ENCODE measurements at regions not wholly inside any gene's neighbourhood (a gene's known extent, or its start where the extent isn't known, plus 50 kb on each side); places are given as distances from the start of the nearest gene placed in this dataset.
"Not testable (repeated sequence)": the region's sequence is repeated elsewhere in the genome, so short reads cannot be mapped to it uniquely, and the experiment has no call there.

DNA sequence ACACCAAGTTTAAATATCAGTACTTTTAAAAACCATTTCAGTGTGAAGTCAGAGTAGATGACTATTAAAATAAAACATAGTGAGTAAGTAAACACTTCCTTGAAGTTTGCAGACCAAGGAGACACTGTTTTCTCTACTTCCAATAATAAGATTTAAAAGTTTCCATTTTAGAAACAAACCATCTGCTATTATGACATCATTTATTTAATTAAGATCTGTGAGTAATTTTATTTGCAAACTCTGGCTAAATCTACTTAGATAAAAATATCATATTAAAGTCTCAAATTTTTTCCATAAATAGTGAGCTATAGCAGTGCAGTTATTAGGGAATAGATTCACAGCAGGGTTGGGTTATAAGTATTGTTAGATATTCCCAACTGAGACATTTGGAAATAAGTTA is 1267.0 kb upstream of the FLRT2 start:
- DNase-seq (ENCODE audit: extremely low read depth, low read depth, low spot score), result no peak

DNA sequence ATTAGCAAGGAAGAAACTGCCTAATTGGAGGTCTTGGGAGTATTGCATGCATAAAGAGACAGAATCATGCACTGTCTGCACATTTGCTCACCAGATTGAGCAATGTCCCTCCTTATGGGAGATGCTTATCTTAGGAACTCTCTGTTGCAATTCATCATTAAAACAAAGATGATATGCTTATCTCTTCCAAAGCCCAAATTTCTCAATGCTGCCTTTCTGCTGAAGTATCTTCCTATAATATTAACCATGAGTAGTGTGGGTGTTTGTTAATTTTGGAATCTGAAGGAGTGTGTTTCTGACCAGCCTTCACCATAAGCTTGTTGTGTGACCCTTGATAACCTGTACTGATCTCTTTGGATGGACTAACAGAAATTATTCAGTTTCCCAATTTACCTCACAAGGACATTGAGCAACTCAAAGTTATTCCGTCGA is 1257.6 kb upstream of the FLRT2 start:
- no peak for DNase-seq (ENCODE audit: extremely low read depth, low read depth, low spot score)

DNA sequence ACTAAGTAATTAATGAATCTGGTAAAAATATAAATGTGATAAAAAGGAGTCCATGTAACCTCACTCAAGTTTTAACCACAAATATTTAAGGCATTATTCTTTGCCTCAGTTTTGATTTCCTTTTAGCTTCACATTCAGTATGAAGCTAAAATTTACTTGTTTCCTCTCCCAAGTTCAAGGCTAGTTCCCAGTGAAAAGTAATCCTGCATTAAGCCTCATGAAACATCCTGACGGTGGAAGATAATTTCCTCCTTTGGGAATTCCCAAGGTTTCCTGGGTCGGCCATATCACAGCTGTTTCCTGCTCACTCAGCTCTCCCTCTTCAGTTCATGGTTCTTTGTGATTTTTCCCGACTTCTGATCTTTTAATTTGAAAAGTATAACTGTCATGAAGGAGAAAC is 1256.8 kb upstream of the FLRT2 start:
- DNase-seq (ENCODE audit: extremely low read depth, low read depth, low spot score), result no peak

DNA sequence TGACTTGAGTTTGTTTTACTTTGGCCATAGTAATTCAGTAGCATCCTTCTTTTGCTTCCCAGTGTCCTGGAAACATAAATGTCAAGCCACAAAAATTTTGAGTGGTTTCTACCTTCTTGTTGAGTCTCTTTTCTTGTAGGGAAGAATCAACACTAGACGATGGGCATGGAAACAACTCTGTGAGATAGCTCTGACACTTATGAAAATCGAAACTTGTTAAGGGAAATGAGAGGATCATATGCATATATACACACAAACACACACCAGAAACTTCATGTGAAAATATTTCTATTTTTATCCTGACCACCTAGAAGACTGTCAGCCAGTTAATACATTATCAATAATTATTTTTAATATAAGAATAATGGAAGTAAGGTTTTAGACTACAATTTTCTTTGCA is 1247.3 kb upstream of the FLRT2 start:
- DNase-seq (ENCODE audit: extremely low read depth, low read depth, low spot score), result no peak

DNA sequence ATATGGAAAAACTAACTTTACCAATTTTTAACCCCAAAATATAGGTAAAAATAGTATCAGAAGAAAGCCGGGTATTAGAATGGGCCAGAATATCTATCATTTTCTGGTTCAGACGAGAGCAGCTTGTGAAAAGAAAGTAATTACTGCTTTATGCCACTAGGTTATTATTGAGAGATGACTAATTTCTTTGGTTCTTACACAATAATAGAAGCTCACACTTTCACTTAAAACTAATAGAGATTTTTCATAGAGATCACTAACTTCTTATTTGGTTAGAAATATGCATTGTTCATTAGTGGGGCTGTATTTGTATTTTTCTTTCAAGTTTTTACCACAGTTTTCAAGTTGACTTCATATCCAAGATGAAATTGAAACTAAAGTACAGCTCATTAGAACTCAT is 1241.2 kb upstream of the FLRT2 start:
- no peak for DNase-seq (ENCODE audit: extremely low read depth, low read depth, low spot score)

DNA sequence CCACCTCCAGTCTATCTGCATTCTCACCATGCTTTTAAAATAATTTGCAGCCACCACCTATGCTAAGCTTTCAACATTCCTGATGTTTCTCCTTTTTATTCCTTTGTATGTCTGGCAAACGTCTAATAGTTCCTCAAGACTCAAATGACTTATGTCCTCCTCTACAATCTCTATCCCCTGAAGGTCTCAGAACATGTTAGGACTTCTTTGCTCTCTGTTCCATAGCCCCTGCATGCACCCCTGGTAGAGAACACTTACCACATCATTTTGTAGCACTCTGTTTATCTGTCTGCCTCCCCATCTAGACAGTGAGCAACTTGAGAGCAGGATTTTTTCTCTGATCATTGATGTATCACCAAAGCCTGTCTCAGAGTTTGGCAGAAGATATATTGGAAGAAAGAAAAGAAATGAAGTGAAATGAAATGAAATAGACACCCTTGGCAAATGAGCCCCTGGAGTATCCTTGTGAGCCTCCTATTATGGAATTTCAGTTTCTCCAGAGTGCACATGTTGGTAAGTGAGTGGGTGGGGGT is 1231.2 kb upstream of the FLRT2 start:
- DNase-seq (ENCODE audit: extremely low read depth, low read depth, low spot score), result no peak

DNA sequence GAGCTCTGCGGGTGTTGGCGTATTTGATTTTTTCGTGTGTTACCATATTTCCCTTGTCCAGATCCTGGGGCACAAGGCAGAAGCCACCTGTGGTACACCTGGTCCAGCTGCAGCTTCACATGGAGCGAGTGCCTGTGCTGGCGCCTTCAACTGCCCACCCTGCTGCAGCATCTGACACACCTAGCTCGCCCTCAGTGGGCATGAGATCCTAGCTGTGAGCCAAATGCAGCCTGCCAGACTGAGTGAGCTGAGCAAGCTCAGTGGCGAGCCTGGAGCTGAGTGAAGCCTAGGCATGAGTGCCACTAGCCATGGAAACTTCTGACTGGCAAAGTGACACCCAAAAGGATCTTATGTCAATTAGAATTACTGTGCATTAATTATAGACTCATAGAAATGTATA is 1226.8 kb upstream of the FLRT2 start:
- no peak for DNase-seq (ENCODE audit: extremely low read depth, low read depth, low spot score)

DNA sequence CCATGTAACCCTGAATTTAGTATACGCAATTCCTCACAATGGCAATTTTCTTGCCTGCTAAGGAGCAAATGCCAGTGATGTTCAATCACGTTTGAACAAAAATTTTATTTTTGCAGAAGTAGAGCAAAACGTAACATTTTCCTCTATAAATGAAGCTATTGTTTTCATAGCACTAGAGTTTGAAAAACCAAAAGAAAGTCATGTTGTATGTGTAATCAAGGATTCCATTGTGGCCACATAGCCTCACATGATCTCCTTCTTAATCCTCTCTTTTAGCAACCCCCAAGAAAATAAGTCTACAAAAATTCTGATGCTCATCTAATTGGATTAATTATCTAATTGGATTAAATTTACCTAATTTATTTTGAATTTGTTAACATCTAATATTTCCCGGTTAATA is 1217.4 kb upstream of the FLRT2 start:
- DNase-seq (ENCODE audit: extremely low read depth, low read depth, low spot score), result no peak

DNA sequence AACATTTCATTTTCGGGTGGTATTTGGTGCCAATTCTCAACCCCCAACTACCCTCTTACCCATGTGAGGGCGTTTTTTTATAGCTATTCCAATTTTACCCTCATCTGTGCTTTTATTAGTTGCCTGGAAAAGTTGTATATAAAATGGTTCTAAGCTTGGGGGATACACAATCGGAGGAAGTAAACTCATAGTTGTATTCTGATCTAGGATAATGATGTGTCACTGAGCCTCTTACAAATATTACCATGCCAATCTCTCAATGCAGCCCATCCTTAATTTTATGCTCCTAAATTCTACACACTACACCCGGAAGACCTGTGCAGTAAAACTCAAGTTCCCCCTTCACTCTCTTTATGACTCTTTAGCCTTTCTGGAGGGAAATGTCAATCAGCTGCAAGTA is 1206.5 kb upstream of the FLRT2 start:
- DNase-seq (ENCODE audit: extremely low read depth, low read depth, low spot score), result peak; percentile 5

DNA sequence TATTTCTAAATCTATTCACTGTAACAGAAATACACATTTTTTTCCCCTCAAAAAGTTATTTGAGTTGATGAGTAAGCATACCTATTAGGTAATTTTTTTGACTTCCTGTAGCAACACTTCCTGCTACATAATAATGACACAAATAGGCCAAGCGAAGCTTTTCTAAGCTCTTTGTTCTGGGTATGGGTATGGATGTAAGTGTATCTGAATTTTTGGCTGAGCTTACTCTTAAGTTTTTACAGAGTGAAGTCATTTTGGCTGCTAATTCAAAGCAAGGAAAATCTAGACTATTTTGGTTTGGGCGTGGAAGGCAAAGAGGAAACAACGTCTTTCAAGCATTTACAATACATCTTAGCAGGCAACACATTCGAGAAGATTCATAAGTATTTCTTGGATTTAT is 1206.0 kb upstream of the FLRT2 start:
- peak; percentile 47 for DNase-seq (ENCODE audit: extremely low read depth, low read depth, low spot score)

DNA sequence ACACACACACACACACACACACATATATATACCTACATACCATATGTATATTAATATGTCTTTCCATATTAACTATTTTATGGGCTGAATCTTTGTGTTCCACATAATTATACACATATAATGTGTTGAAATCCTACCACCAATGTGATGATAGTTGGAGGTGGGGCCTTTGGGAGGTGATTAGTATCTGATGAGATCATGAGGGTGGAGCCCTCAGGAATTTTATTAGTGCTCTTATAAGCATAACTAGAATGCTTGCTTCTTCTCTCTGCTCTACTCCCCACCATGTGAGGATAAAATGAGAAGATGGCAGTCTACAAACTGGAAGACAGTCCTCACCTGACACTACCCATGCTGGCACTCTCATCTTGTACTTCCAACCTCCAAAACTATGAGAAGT is 1193.5 kb upstream of the FLRT2 start:
- no peak for DNase-seq (ENCODE audit: extremely low read depth, low read depth, low spot score)

DNA sequence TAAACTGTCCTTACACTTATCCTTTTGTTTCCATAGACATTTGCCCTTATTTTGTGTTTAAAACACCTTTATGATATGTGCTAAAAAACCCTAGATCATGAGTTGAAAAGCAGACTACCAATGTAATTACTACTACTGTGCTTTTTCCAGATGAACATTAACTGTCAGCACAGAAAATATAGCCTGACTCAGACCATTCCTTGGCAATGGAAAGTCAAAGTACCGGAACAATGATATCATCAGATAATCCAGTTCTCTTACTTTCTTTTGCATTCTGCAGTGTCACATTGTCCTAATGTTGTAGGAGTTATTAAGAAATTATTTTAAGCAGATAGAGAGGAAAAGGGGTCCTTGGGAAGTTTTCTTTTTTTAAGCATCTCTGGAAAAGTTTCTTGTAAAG is 1189.0 kb upstream of the FLRT2 start:
- DNase-seq (ENCODE audit: extremely low read depth, low read depth, low spot score), result no peak

DNA sequence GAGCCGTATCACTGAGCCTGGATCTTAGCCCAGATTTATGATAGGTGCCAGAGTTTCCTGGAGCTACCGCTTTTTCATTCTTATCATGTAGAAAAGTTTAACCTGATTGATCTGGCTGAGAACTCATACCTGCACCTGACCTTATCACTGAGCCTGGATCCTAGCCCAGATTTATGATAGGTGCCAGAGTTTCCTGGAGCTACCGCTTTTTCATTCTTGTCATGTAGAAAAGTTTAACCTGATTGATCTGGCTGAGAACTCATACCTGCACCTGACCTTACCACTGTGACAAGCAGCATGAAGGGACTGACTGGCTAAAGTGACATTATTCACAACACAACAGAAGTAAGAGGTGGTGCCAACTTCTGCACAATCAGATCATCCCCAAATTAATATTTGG is 1188.1 kb upstream of the FLRT2 start:
- not testable (repeated sequence) for DNase-seq (ENCODE audit: extremely low read depth, low read depth, low spot score)

DNA sequence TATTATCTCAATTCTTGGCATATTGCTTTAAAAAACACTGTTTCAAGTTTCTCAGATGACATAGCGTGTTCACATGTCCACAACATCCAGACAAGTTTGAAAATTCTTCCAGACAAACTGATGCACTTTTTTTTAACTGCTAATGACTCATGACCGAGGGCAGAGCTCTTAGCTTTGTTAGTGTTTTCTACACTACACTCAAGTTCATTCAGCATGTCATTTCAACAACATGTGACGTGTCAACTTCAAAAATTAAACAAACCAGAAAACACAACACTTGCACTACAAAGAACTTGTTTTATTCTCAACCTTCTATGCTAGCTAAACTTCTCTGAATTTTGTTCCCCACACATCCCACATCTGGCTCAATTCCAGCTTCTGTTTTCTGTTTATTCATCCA is 1186.3 kb upstream of the FLRT2 start:
- peak; percentile 5 for DNase-seq (ENCODE audit: extremely low read depth, low read depth, low spot score)

DNA sequence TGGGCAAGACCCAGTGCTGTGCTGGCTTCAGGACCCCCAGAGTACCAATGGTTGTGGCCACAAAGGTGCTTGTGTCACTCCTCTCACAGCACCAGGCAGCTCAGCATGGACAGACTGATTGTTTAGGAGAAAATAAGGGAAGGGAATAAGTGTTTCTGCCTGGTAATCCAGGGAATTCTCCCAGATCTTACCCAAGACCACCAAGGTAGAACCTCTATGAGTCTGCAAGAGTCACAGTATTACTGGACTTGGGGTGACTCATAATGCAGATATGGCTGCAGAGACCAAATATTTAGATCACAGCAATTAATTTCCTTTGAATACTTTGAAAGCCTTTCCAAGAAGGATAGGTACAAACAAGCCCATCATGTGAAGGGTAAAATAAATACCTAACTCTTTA is 1178.3 kb upstream of the FLRT2 start:
- DNase-seq (ENCODE audit: extremely low read depth, low read depth, low spot score), result no peak

DNA sequence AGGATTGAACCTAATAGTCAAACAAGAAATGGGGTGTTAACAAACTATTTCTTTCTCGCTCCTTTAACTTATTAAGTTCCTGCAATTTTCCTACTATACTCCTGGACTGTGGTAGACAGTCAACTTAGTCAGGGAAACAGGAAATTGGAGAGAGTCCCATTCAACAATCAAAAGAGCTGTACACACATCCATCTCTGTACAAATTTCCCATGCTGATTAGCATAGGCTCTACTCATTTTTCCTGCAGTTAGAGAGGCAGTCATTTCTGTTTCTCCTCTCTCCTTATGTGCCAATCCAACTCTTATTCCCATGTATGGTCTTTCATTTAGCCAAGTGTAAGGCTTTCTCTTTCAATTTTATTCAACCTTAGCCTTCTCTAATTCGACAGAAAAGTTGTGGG is 1168.5 kb upstream of the FLRT2 start:
- no peak for DNase-seq (ENCODE audit: extremely low read depth, low read depth, low spot score)

DNA sequence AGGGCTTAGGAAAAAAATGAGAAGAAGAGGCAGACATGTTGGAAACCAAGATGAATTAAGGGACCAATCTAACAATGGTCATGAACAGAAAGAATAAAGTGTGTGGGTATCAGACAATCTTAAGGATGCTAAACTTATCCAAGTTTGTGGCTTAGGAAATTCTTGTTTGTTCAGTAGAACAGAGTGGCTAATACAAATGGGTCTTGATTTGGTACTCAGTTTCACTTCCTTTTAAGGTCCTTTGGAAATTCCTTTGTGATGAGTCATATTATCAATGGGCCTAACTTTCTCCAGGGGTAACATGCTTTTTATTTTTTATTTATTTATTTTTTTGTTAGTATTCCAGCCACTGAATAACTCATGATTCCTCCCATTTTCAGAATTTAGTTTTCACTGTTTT is 1154.7 kb upstream of the FLRT2 start:
- DNase-seq (ENCODE audit: extremely low read depth, low read depth, low spot score), result peak; percentile 20

DNA sequence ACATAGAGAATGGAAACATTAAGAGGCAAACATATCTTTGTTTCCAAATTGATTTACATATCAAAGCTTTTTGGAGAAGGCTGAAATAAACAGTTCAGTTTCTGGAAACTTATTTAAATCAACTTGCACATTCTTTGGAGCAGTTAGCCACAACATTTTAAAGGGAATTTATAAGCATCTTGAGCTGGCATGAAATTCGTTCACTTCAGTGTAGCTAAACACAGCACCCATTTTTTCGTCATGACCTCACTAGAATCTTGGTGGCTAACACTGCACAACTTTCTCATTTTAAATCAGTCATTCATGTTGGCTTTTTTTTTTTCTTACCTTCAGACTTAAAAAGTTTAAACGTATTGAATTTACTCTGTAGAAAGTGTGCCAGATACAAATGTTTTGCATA is 1139.9 kb upstream of the FLRT2 start:
- no peak for DNase-seq (ENCODE audit: extremely low read depth, low read depth, low spot score)

DNA sequence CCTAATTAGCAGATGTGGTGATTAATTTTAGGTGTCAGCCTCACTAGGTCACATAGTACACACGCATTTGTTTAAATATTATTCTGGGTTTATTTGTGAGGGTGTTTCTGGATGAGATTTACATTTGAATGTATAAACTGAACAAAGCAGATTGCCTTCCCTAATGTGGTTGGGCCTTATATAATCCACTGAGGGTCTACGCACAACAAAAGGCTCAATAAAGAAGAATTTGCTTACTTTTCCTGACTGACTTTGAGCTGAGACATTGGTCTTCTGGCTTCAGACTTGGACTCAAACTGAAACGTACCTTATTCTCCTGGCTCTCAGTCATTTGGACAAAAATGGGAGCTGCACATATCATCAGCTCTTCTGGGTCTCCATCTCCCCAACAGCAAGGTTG is 1132.3 kb upstream of the FLRT2 start:
- DNase-seq (ENCODE audit: extremely low read depth, low read depth, low spot score), result no peak

DNA sequence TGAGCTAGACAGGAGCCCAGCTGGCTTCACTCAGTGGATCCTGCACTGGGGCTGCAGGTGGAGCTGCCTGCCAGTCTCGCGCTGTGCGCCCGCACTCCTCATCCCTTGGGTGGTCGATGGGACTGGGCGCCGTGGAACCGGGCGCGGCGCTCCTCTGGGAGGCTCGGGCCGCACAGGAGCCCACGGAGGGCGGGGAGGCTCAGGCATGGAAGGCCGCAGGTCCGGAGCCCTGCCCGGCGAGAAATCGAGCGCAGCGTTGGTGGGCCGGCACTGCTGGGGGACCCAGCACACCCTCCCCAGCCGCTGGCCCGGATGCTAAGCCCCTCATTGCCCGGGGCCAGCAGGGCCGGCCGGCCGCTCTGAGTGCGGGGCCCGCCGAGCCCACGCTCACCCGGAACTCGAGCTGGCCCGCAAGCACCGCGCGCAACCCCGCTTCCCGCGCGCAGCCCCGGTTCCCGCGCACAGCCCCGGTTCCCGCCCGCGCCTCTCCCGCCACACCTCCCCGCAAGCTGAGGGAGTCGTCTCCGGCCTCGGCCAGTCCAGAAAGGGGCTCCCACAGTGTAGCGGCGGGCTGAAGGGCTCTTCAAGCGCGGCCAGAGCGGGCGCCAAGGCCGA is 1130.5 kb upstream of the FLRT2 start:
- no peak for DNase-seq (ENCODE audit: extremely low read depth, low read depth, low spot score)

DNA sequence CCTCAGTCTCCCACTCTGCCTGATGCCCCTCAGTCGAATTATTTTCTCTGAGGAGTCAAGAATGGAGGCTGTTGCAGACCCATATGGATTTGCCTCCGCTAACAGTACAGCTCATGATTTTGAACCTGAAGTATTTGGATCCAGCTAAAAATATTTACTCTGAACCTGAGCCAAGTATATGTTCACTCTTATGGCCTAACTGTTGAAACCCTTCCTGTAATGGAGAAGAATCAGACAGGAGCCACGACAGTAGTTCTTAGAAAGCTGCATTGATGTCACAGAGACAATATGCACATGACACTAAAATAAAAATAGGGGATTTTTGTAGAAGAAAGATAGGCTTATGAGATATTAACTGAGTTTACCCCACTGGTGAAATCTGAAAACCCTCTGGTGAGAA is 1128.3 kb upstream of the FLRT2 start:
- DNase-seq (ENCODE audit: extremely low read depth, low read depth, low spot score), result no peak

DNA sequence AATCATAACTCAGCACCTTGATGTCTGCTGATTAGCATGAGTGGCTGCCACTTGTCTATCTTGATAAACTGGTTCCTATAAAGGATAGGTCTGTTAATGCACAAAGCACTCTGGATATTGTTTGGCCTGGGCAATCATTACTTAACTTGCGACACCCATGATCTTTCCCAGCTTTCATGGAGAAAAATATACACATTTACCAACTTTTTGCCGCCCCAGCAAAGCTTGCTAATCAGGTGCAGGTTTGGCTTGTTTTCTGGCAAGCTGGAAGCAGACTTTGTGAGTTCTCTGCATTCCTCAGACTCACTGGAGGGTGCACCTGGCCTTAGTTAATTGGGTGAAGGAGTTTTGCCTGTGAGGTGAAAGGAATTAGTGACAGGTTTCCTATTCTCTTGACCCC is 1126.4 kb upstream of the FLRT2 start:
- no peak for DNase-seq (ENCODE audit: extremely low read depth, low read depth, low spot score)

DNA sequence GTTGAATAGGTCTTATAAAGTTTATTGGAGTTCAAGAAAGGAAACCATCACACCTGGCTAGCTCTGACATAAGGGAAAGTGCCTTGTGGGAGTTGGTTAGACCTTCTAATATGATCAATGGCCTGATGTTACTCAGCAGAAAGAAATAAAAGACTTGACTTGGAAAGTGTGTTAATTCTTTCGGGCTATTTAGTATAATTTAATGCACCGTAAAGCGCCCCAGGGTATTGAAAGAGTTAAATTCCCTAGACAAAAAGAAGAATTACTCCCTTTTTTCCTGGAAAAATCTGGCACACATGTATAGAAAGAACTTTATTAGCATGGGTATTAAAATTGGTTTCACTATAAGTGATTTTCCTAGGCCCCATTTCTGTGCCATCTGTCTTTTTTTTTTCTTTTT is 1125.7 kb upstream of the FLRT2 start:
- no peak for DNase-seq (ENCODE audit: extremely low read depth, low read depth, low spot score)

Measured in glomerular endothelial cell (primary cell).